T-helper 17 cell (primary cell): ENCODE measurements at regions not wholly inside any gene's neighbourhood (a gene's known extent, or its start where the extent isn't known, plus 50 kb on each side); places are given as distances from the start of the nearest gene placed in this dataset.
"Not testable (repeated sequence)": the region's sequence is repeated elsewhere in the genome, so short reads cannot be mapped to it uniquely, and the experiment has no call there.

Experiments used
- ATAC-seq: fragments of 150-1000 bp; cut with Tn5 transposase; 2 replicates; pipeline ENCODE4 v1.10.0; 2021; ENCODE audit warnings: mild to moderate bottlenecking, moderate library complexity
- DNase-seq, 3 donors: peaks; one replicate each; pipeline versions ENCODE4 v3.0.0 to v3.0.0-alpha.2; 2020 to 2021
- H3K9me3 ChIP-seq: one replicate; pipeline ENCODE4 v1.7.0; 2013; ENCODE audit warnings: low read length, mild to moderate bottlenecking; ENCODE audit not compliant: control insufficient read depth, poor library complexity, severe bottlenecking
- H3K27ac Mint-ChIP-seq: one replicate; pipeline ENCODE4 v1.8.0; 2022; ENCODE audit warnings: mild to moderate bottlenecking, moderate library complexity, mixed read lengths
- H3K27me3 Mint-ChIP-seq: one replicate; pipeline ENCODE4 v1.8.0; 2022; ENCODE audit warnings: mixed read lengths
- H3K36me3 Mint-ChIP-seq: one replicate; pipeline ENCODE4 v1.8.0; 2022; ENCODE audit warnings: low read depth, mixed read lengths
- H3K4me1 Mint-ChIP-seq: one replicate; pipeline ENCODE4 v1.8.0; 2022; ENCODE audit warnings: mild to moderate bottlenecking, mixed read lengths
- H3K4me3 Mint-ChIP-seq: one replicate; pipeline ENCODE4 v1.8.0; 2022; ENCODE audit warnings: mild to moderate bottlenecking, moderate library complexity, mixed read lengths

DNA sequence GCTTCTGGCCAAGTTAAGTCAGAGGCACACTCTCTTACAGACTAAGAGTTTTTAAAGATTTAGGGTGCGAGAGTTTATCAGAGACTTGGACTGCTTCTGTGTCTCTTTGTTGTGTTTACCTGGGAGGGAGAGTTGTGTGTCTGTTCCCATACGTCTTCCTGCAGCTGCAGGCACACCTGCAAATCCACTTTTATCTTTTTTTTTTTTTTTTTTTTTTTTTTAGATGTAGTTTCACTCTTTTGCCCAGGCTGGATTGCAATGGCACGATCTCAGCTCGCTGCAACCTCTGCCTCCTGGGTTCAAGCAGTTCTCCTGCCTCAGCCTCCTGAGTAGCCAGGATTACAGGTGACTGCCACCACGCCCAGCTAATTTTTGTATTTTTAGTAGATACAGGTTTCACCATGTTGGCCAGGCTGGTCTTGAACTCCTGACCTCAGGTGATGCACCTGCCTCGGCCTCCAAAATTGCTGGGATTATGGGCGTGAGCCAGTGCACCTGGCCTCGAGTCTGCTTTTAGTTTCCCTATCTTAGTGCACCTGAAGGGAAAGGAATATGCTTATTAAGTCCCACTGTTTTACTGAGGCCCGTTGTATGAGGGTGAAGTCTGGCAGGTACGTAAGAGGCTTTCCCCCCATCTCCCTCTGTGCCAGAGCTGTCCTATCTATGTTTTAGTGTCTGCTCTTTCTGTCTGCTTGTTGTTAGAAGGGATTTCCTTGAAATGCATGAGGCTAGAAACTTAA lies 1488.0 kb downstream of the CDH11 start:
- not testable (repeated sequence) for H3K27ac Mint-ChIP-seq, H3K27me3 Mint-ChIP-seq, H3K4me1 Mint-ChIP-seq, H3K4me3 Mint-ChIP-seq, ATAC-seq, H3K36me3 Mint-ChIP-seq, H3K9me3 ChIP-seq, DNase-seq

- ATAC-seq = no peak
- H3K27ac Mint-ChIP-seq = no peak overlapping the region
- H3K4me3 Mint-ChIP-seq = no peak overlapping the region
- no peak for DNase-seq
- H3K4me1 Mint-ChIP-seq = no peaks in the 10 kb centered on the region
- no peaks in the 10 kb centered on the region for H3K27me3 Mint-ChIP-seq
- no peaks in the 10 kb centered on the region for H3K36me3 Mint-ChIP-seq
- H3K9me3 ChIP-seq = peaks cover 3% of the 10 kb centered on the region
These were observed 1492.6 kb downstream of the CDH11 start for GRCh38 chr16:63629272-63629671.

- Mint-ChIP-seq H3K4me1 (no peaks in the 10 kb centered on the region), H3K27me3 (no peaks in the 10 kb centered on the region), H3K36me3 (no peaks in the 10 kb centered on the region), H3K4me3 (no peak overlapping the region), H3K27ac (no peak overlapping the region)
- DNase-seq = no peak
- H3K9me3 ChIP-seq = peaks cover 3% of the 10 kb centered on the region
- no peak for ATAC-seq
These were observed 1493.1 kb downstream of the CDH11 start for GRCh38 chr16:63628812-63629211.

DNA sequence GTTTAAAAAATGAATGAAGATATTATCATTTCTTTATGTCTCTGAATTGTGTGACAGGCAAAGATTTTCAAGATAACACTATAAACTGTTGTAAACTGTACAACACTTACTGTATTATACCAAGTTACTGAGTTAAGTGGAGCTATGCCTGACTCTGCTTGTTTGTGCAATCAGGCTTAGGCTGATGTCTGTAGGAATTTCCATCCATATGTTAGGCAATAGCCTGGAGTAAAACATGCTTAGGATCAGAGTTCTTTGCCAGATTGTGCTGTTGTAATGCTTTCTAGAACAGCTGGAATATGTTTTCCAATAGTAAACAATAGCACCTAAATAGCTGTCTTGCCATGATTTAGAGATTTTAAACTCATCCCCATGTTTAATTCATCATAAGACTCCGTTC lies 1496.7 kb downstream of the CDH11 start:
- no peaks in the 10 kb centered on the region for H3K36me3 Mint-ChIP-seq
- no peaks in the 10 kb centered on the region for H3K27me3 Mint-ChIP-seq
- ATAC-seq (no peak), DNase-seq (no peak)
- H3K27ac Mint-ChIP-seq = no peak overlapping the region
- H3K4me3 Mint-ChIP-seq = no peak overlapping the region
- H3K4me1 Mint-ChIP-seq = no peaks in the 10 kb centered on the region
- H3K9me3 ChIP-seq = peaks cover 3% of the 10 kb centered on the region

DNA sequence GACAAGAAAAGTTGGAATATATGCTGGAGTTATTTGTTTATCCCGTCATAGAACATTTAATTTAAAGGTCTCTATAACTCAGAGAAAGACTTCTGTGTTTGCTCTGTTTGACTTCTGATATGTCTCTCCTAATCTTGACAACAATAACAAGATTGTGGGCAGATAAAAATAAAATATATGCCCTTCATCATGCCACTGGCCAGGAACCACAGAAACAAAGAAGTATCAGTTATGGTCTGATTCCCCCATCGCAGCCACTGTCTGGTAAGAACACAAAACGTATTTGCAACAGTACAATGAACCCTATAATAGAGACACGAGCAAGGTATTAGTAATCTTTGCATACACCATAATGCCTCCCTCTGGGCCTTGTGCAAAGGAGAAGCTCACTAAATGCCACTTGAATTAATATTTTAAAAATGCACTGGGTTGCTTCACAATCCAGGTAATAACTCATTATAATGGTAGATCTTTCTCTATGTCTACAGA lies 1498.3 kb downstream of the CDH11 start:
- no peak for ATAC-seq
- Mint-ChIP-seq H3K4me3 (no peak overlapping the region), H3K4me1 (no peaks in the 10 kb centered on the region), H3K36me3 (no peaks in the 10 kb centered on the region), H3K27me3 (no peaks in the 10 kb centered on the region), H3K27ac (no peak overlapping the region)
- no peaks in the 10 kb centered on the region for H3K9me3 ChIP-seq
- DNase-seq = no peak

DNA sequence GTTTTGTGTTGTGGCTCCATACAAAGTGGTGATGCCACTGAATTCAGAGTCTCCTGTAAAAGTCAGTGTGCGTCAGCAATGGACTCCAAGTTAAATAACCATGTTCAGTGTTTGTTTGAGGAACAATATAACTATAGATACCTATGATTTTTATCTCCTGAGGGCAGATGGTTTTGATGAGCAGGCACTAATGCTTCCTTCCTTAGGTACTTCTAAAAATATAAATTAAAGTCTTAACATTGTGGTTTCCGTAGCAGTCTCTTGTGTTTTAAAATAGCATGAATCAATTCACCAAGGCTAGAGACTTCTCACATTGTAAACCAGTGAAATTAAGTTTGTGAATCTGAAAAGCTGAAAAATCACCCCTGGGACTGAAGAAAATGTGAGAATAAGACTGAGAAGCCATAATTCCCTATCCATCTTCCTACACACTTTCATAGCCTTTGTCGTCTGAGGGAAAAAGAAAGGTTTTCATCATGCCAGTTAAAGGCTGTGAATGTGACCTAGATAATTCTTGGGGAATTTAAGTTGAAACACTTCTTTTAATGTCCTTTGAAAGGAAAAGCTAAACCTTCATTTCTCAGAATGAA lies 1502.9 kb downstream of the CDH11 start:
- no peak overlapping the region for H3K4me3 Mint-ChIP-seq
- no peaks in the 10 kb centered on the region for H3K27me3 Mint-ChIP-seq
- DNase-seq (no peak), ATAC-seq (no peak)
- H3K27ac Mint-ChIP-seq = no peak overlapping the region
- no peaks in the 10 kb centered on the region for H3K36me3 Mint-ChIP-seq
- no peaks in the 10 kb centered on the region for H3K9me3 ChIP-seq
- H3K4me1 Mint-ChIP-seq = no peaks in the 10 kb centered on the region

DNA sequence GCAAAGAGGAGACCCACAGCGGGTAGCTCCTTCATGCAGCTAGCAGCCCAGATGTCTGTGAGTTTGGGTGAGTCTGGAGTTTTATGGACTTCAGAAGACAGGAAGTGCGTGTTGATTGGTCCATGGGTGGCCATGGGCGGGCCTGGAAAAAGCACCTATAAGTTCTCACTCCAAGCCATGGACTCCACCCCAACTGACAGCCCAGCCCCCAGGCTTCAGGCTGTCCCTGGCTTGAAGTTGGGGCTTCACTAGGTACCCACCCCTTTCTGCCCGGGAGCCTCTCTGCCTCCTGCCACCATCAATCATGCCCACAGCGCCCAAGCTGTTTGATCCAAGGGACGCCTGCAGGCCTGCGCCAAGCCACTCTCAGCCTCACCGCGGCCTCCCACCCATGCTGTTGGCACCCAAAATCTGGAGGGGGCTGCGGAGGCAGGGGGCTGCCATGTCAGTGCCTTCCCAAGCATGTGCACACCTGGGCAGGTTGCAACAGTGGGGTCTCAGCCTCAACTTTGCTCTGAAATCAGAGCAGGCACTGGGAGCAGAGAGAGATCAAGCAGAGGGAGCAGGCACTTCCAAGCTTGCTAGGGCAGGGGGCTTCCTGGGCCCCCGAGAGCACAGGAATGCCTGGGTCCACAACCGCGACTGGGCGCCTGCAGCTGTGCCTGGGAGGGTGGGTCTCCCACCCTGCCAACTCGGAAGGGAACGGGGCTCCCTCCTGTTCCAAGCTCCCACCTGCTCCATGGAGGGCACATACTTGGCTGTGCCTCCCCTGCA lies 1503.7 kb downstream of the CDH11 start:
- no peaks in the 10 kb centered on the region for H3K9me3 ChIP-seq
- no peak for DNase-seq
- H3K36me3 Mint-ChIP-seq = no peaks in the 10 kb centered on the region
- no peaks in the 10 kb centered on the region for H3K27me3 Mint-ChIP-seq
- no peak for ATAC-seq
- no peak overlapping the region for H3K27ac Mint-ChIP-seq
- no peaks in the 10 kb centered on the region for H3K4me1 Mint-ChIP-seq
- H3K4me3 Mint-ChIP-seq = no peak overlapping the region

- Mint-ChIP-seq H3K4me1 (no peaks in the 10 kb centered on the region), H3K36me3 (no peaks in the 10 kb centered on the region), H3K27me3 (no peaks in the 10 kb centered on the region), H3K4me3 (no peak overlapping the region), H3K27ac (no peak overlapping the region)
- no peaks in the 10 kb centered on the region for H3K9me3 ChIP-seq
- ATAC-seq = no peak
- no peak for DNase-seq
These were observed 1504.5 kb downstream of the CDH11 start for GRCh38 chr16:63617047-63617989.

DNA sequence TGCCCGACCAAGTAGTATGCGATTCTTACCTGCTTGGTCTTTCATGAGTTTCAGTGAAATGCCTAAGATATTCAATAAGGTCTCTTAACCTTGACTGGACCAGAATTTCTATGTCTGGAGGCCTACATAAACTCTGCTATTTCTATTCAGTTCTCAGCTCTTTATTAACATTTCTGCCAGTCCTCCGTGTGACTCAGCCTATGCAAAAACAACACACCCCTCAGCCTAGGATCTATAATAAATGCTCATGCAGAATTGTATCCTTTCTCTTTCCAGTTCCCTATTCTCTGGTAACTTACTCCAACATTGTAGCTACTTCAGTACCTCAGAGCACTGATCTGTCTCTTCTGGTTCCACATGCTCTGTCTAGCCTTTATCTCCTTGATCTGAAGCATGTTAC lies 1507.4 kb downstream of the CDH11 start:
- no peak overlapping the region for H3K4me3 Mint-ChIP-seq
- DNase-seq = no peak
- ATAC-seq = no peak

GRCh38 chr16:63613701-63614100 lies 1508.2 kb downstream of the CDH11 start:
- DNase-seq (no peak), ATAC-seq (no peak)
- Mint-ChIP-seq H3K36me3 (no peaks in the 10 kb centered on the region), H3K27ac (no peak overlapping the region), H3K27me3 (no peaks in the 10 kb centered on the region), H3K4me1 (no peaks in the 10 kb centered on the region), H3K4me3 (no peak overlapping the region)
- no peaks in the 10 kb centered on the region for H3K9me3 ChIP-seq

More for the DNA sequence above, 1507.4 kb downstream of the CDH11 start:
- no peak overlapping the region for H3K27ac Mint-ChIP-seq
- H3K4me1 Mint-ChIP-seq = no peaks in the 10 kb centered on the region
- no peaks in the 10 kb centered on the region for H3K36me3 Mint-ChIP-seq
- no peaks in the 10 kb centered on the region for H3K27me3 Mint-ChIP-seq
- H3K9me3 ChIP-seq = no peaks in the 10 kb centered on the region

GRCh38 chr16:63612462-63613227 lies 1509.2 kb downstream of the CDH11 start:
- no peaks in the 10 kb centered on the region for H3K36me3 Mint-ChIP-seq
- no peak for ATAC-seq
- DNase-seq = no peak
- H3K4me3 Mint-ChIP-seq = no peak overlapping the region
- H3K27me3 Mint-ChIP-seq = no peaks in the 10 kb centered on the region
- H3K4me1 Mint-ChIP-seq = no peaks in the 10 kb centered on the region
- H3K9me3 ChIP-seq = no peaks in the 10 kb centered on the region
- no peak overlapping the region for H3K27ac Mint-ChIP-seq

- DNase-seq = no peak
- no peaks in the 10 kb centered on the region for H3K9me3 ChIP-seq
- ATAC-seq = no peak
- H3K27ac Mint-ChIP-seq = no peak overlapping the region
- H3K4me1 Mint-ChIP-seq = no peaks in the 10 kb centered on the region
- H3K27me3 Mint-ChIP-seq = no peaks in the 10 kb centered on the region
- H3K4me3 Mint-ChIP-seq = no peak overlapping the region
- no peaks in the 10 kb centered on the region for H3K36me3 Mint-ChIP-seq
These were observed 1515.1 kb downstream of the CDH11 start for GRCh38 chr16:63606778-63607177.
